Left lung (tissue), 4 donors: ENCODE measurements at regions not wholly inside any gene's neighbourhood (a gene's known extent, or its start where the extent isn't known, plus 50 kb on each side); places are given as distances from the start of the nearest gene placed in this dataset.
A peak's percentile ranks its signal among the peaks of the same experiment; 100 is the strongest.

ENCODE experiments used
- ATAC-seq: fragments of 200-7000 bp; cut with Tn5 transposase; one replicate; pipeline ENCODE4 v1.9.1; 2020; ENCODE audit warnings: moderate library complexity
- DNase-seq, 4 donors: peaks; one replicate each; pipeline ENCODE4 v3.0.0-alpha.2; 2013 to 2020
- H3K27ac ChIP-seq, 2 donors: fragments of 200-600 bp; sonication (generic) in 1 of 2; one replicate each; pipeline versions ENCODE4 v1.5.0 to v1.8.0; 2020 to 2021
- H3K27me3 ChIP-seq, 2 donors: fragments of 200-600 bp; sonication (generic) in 1 of 2; one replicate each; pipeline versions ENCODE4 v1.5.0 to v1.8.0; 2020 to 2021
- H3K36me3 ChIP-seq, 2 donors: fragments of 200-600 bp; sonication (generic) in 1 of 2; one replicate each; pipeline versions ENCODE4 v1.5.0 to v1.8.0; 2020 to 2021
- H3K4me1 ChIP-seq, 2 donors: fragments of 200-600 bp; one replicate each; pipeline ENCODE4 v1.8.0; 2021
- H3K4me3 ChIP-seq, 2 donors: fragments of 200-600 bp; sonication (generic) in 1 of 2; one replicate each; pipeline versions ENCODE4 v1.5.0 to v1.8.0; 2020 to 2021; ENCODE audit warnings: mild to moderate bottlenecking in 1 of 2
- H3K9me3 ChIP-seq, 2 donors: fragments of 200-600 bp; sonication (generic) in 1 of 2; one replicate each; pipeline versions ENCODE4 v1.5.0 to v1.8.0; 2020 to 2021
- intact Hi-C, 2 donors: fragments of 100-400 bp; cut with DNase I; formaldehyde crosslinking; loops; one replicate each; pipeline versions ENCODE4 v1.11.2 to v1.14.2; 2022
- TF ChIP-seq, protein P1 (sequence below), 2 donors: fragments of 200-600 bp; sonication (generic) in 1 of 2; IDR thresholded peaks; one replicate each; pipeline versions ENCODE4 v1.5.0 to v1.8.0; 2021; ENCODE audit warnings: antibody characterized with exemption in 2 of 2
- donor health status: DM: no; HTN: yes; CAD: no.
- donor health status: DM: no; HTN: no; CAD: no.

- TF ChIP-seq, protein P1, sequence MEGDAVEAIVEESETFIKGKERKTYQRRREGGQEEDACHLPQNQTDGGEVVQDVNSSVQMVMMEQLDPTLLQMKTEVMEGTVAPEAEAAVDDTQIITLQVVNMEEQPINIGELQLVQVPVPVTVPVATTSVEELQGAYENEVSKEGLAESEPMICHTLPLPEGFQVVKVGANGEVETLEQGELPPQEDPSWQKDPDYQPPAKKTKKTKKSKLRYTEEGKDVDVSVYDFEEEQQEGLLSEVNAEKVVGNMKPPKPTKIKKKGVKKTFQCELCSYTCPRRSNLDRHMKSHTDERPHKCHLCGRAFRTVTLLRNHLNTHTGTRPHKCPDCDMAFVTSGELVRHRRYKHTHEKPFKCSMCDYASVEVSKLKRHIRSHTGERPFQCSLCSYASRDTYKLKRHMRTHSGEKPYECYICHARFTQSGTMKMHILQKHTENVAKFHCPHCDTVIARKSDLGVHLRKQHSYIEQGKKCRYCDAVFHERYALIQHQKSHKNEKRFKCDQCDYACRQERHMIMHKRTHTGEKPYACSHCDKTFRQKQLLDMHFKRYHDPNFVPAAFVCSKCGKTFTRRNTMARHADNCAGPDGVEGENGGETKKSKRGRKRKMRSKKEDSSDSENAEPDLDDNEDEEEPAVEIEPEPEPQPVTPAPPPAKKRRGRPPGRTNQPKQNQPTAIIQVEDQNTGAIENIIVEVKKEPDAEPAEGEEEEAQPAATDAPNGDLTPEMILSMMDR (IDR thresholded peaks at IDR 0.05): no peak
- intact Hi-C loops: no loop called here
- no peak for ATAC-seq
- Histone ChIP-seq H3K27ac (no peak overlapping the region), H3K4me3 (no peak overlapping the region), H3K9me3 (no peaks in the 10 kb centered on the region), H3K36me3 (no peaks in the 10 kb centered on the region), H3K27me3 (no peaks in the 10 kb centered on the region), H3K4me1 (no peaks in the 10 kb centered on the region)
- no peak for DNase-seq
Measured at GRCh38 chr9:21684231-21684630, 118.2 kb upstream of the MTAP start.

- H3K4me3 ChIP-seq: no peak overlapping the region
- ATAC-seq: peak; percentile 94
- TF ChIP-seq, protein P1 (IDR thresholded peaks at IDR 0.05): no peak
- no peaks in the 10 kb centered on the region for H3K36me3 ChIP-seq
- no peaks in the 10 kb centered on the region for H3K4me1 ChIP-seq
- H3K27me3 ChIP-seq: no peaks in the 10 kb centered on the region
- intact Hi-C loops: no loop called here
- no peaks in the 10 kb centered on the region for H3K9me3 ChIP-seq
- H3K27ac ChIP-seq: no peak overlapping the region
- DNase-seq: peak in 2 of 4 donors; percentile 6 to 56
Measured at GRCh38 chr9:21684831-21685362, 117.5 kb upstream of the MTAP start.

DNA sequence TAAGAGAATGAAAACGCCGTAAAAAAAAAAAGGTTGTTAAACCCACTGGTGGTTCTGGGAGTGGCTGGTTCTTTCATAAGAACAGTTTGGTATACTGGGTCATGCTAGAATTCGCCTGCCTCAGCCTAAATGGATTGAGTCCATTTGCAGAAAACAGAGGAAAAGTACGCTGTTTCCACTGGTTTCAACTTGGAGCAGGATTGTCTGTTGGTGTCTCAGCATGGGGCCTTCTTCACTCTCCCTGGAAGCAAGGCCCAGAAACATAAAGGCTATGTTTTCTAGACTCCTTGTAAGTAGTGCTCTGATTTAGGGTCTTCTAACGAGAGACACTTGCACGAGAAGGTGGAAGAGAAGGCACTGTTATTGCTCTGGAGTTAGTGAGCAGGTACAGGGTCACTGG is 116.9 kb upstream of the MTAP start:
- Histone ChIP-seq H3K27ac (no peak overlapping the region), H3K4me3 (no peak overlapping the region), H3K4me1 (no peaks in the 10 kb centered on the region), H3K9me3 (no peaks in the 10 kb centered on the region), H3K36me3 (no peaks in the 10 kb centered on the region), H3K27me3 (no peaks in the 10 kb centered on the region)
- TF ChIP-seq, protein P1 (IDR thresholded peaks at IDR 0.05): no peak
- intact Hi-C loops: no loop called here
- DNase-seq (no peak), ATAC-seq (no peak)

GRCh38 chr9:21686738-21687137 is 115.7 kb upstream of the MTAP start:
- ATAC-seq: no peak
- Histone ChIP-seq H3K27me3 (no peaks in the 10 kb centered on the region), H3K4me3 (no peak overlapping the region), H3K36me3 (no peaks in the 10 kb centered on the region), H3K4me1 (no peaks in the 10 kb centered on the region), H3K9me3 (no peaks in the 10 kb centered on the region), H3K27ac (no peak overlapping the region)
- TF ChIP-seq, protein P1 (IDR thresholded peaks at IDR 0.05): no peak
- intact Hi-C loops: no loop called here
- no peak for DNase-seq

DNA sequence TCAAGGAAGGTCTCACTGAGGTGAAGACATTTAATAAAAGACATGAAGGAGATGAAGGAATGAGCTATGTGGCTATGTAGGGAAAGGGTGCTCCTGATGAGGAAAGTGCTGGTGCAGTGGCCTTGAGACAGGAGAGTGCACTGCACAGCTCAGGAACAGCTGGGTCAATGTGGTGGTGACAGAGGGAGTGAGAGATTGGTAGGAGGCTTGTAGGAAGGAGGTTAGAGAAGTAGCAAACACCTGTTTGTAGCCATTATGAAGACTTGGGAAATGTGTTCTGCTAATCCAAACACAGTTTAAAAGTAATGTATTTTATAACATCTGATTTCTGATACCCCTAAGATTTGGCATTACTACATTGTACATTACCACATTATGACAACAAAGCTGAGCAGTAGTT is 115.1 kb upstream of the MTAP start:
- Histone ChIP-seq H3K27ac (no peak overlapping the region), H3K4me1 (no peaks in the 10 kb centered on the region), H3K27me3 (no peaks in the 10 kb centered on the region), H3K9me3 (no peaks in the 10 kb centered on the region), H3K4me3 (no peak overlapping the region), H3K36me3 (no peaks in the 10 kb centered on the region)
- TF ChIP-seq, protein P1 (IDR thresholded peaks at IDR 0.05): no peak
- ATAC-seq: no peak
- intact Hi-C loops: no loop called here
- DNase-seq: no peak
